ENCODE measurements at regions not wholly inside any gene's neighbourhood (a gene's known extent, or its start where the extent isn't known, plus 50 kb on each side); places are given as distances from the start of the nearest gene placed in this dataset.

GRCh38 chr11:70824605-70825245, 426.4 kb downstream of the CTTN start:
- no peak for DNase-seq (ENCODE audit: low spot score)

- no peak for DNase-seq (ENCODE audit: low spot score)
These were observed 426.4 kb downstream of the SHANK2 start for GRCh38 chr11:70825893-70826540.

- no peak for DNase-seq (ENCODE audit: low spot score)
These were observed 425.6 kb downstream of the SHANK2 start for GRCh38 chr11:70826541-70827335.

GRCh38 chr11:70828593-70829082, 423.7 kb downstream of the SHANK2 start:
- DNase-seq (ENCODE audit: low spot score), result no peak

- DNase-seq (ENCODE audit: low spot score), result no peak
These were observed 423.1 kb downstream of the SHANK2 start for GRCh38 chr11:70829134-70829885.

- no peak for DNase-seq (ENCODE audit: low spot score)
These were observed 422.5 kb downstream of the SHANK2 start for GRCh38 chr11:70829886-70830272.

- no peak for DNase-seq (ENCODE audit: low spot score)
These were observed 419.4 kb downstream of the SHANK2 start for GRCh38 chr11:70833011-70833410.

GRCh38 chr11:70833554-70833953, 418.8 kb downstream of the SHANK2 start:
- no peak for DNase-seq (ENCODE audit: low spot score)

GRCh38 chr11:70834277-70834940, 418.0 kb downstream of the SHANK2 start:
- DNase-seq (ENCODE audit: low spot score), result no peak

- DNase-seq (ENCODE audit: low spot score), result no peak
These were observed 417.3 kb downstream of the SHANK2 start for GRCh38 chr11:70834984-70835560.

GRCh38 chr11:70836071-70836470, 416.3 kb downstream of the SHANK2 start:
- no peak for DNase-seq (ENCODE audit: low spot score)

GRCh38 chr11:70838198-70838597, 414.2 kb downstream of the SHANK2 start:
- no peak for DNase-seq (ENCODE audit: low spot score)

- DNase-seq (ENCODE audit: low spot score), result no peak
These were observed 412.5 kb downstream of the SHANK2 start for GRCh38 chr11:70839851-70840250.

- no peak for DNase-seq (ENCODE audit: low spot score)
These were observed 411.1 kb downstream of the SHANK2 start for GRCh38 chr11:70841264-70841663.

GRCh38 chr11:70842256-70842655, 410.1 kb downstream of the SHANK2 start:
- DNase-seq (ENCODE audit: low spot score), result no peak

- DNase-seq (ENCODE audit: low spot score), result no peak
These were observed 409.7 kb downstream of the SHANK2 start for GRCh38 chr11:70842701-70843100.

GRCh38 chr11:70843906-70844305, 408.5 kb downstream of the SHANK2 start:
- no peak for DNase-seq (ENCODE audit: low spot score)

GRCh38 chr11:70844387-70844786, 408.0 kb downstream of the SHANK2 start:
- DNase-seq (ENCODE audit: low spot score), result no peak

- DNase-seq (ENCODE audit: low spot score), result no peak
These were observed 406.8 kb downstream of the SHANK2 start for GRCh38 chr11:70845591-70846041.

GRCh38 chr11:70846781-70847655, 405.4 kb downstream of the SHANK2 start:
- DNase-seq (ENCODE audit: low spot score), result no peak
